ENCODE measurements at regions not wholly inside any gene's neighbourhood (a gene's known extent, or its start where the extent isn't known, plus 50 kb on each side); places are given as distances from the start of the nearest gene placed in this dataset.

GRCh38 chr7:25889765-25890164, 262.2 kb upstream of the NFE2L3 start:
- DNase-seq (ENCODE audit: low read depth), result no peak

- DNase-seq (ENCODE audit: low read depth), result no peak
These were observed 260.4 kb upstream of the NFE2L3 start for GRCh38 chr7:25891591-25891990.

- DNase-seq (ENCODE audit: low read depth), result no peak
These were observed 258.6 kb upstream of the NFE2L3 start for GRCh38 chr7:25893436-25893835.

- no peak for DNase-seq (ENCODE audit: low read depth)
These were observed 257.7 kb upstream of the NFE2L3 start for GRCh38 chr7:25894002-25894901.

- peak; percentile 26 for DNase-seq (ENCODE audit: low read depth)
These were observed 256.9 kb upstream of the NFE2L3 start for GRCh38 chr7:25894902-25895791.

- DNase-seq (ENCODE audit: low read depth), result no peak
These were observed 256.2 kb upstream of the NFE2L3 start for GRCh38 chr7:25895792-25896171.

- no peak for DNase-seq (ENCODE audit: low read depth)
These were observed 254.7 kb upstream of the NFE2L3 start for GRCh38 chr7:25897261-25897782.

DNA sequence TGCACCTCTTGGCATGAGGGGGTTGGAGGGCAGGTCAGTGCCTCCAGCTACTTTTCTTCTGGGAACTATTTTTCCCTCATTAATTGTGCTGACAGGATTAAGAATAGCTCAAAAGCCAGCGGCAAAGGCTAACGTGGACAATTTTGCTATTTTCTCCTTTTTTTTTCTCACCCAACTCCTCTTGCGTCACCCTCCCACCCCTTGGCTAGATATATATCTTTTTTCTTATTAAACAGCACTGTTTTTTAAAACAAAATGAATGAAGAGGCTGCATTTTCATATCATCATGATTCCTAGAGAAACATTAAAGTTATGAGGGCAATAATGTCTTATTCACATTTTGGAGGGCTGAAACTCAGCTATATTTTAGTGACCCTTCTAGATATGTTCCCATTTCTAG, 251.8 kb upstream of the NFE2L3 start:
- no peak for DNase-seq (ENCODE audit: low read depth)

DNA sequence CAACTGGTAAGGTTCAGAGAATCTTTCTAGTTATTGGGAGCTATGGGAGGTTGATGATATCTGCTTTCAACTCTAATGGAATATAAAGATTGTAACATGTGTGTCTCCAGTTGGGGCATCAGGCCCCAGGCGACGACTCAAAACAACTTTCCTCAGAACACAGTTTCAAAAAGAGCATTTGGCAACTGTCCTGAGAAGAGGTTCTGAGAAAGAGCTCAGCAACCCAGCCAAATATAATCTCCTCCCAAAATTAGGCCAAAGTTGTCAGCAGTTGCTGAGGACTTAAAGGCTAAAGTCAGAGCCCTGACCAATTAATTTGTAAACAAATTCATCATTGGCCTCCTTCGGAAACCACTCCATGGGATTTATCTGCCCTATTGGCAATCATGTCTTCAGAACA, 251.1 kb upstream of the NFE2L3 start:
- DNase-seq (ENCODE audit: low read depth), result no peak

DNA sequence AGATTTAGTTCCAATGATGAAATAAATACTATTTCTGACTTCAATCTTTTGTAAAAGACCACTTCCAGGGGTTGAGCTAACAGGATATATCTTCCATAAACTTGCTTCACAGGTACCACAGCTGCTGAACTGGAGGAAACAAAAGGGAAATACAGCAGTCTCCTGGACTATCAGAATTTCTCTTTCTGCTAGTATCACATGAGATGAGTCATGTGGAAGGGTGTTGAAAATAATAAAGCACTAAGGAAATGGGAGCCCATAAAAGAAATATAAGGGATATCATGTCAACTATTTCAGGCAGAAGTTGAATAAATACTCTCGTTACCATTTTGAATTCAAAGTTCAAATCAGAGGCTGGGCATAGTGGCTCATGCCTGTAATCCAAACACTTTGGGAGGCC, 250.3 kb upstream of the NFE2L3 start:
- DNase-seq (ENCODE audit: low read depth), result no peak

DNA sequence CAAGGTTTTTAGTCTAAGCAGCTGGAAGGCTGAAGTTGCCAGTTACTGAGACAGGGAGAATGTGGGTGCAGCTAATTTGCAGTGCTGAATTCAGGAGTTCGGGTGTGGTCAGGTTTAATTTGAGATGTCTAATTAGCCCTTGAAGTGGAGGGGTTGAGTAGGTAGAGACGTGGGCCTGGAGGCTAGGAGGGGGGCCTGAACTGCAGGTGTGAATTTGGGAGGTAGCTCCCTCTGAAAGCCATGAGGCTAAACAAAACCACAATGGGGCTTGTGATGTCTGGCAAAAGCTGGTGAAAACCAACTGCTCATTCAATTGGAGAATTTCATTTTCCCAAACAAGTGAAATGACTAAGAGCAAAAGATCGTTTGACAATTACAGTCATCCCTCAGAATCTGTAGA, 246.0 kb upstream of the NFE2L3 start:
- DNase-seq (ENCODE audit: low read depth), result no peak

GRCh38 chr7:25906760-25907159, 245.2 kb upstream of the NFE2L3 start:
- DNase-seq (ENCODE audit: low read depth), result no peak

GRCh38 chr7:25907214-25907613, 244.8 kb upstream of the NFE2L3 start:
- DNase-seq (ENCODE audit: low read depth), result no peak

- DNase-seq (ENCODE audit: low read depth), result no peak
These were observed 244.3 kb upstream of the NFE2L3 start for GRCh38 chr7:25907731-25908130.

- no peak for DNase-seq (ENCODE audit: low read depth)
These were observed 243.6 kb upstream of the NFE2L3 start for GRCh38 chr7:25908154-25908949.

DNA sequence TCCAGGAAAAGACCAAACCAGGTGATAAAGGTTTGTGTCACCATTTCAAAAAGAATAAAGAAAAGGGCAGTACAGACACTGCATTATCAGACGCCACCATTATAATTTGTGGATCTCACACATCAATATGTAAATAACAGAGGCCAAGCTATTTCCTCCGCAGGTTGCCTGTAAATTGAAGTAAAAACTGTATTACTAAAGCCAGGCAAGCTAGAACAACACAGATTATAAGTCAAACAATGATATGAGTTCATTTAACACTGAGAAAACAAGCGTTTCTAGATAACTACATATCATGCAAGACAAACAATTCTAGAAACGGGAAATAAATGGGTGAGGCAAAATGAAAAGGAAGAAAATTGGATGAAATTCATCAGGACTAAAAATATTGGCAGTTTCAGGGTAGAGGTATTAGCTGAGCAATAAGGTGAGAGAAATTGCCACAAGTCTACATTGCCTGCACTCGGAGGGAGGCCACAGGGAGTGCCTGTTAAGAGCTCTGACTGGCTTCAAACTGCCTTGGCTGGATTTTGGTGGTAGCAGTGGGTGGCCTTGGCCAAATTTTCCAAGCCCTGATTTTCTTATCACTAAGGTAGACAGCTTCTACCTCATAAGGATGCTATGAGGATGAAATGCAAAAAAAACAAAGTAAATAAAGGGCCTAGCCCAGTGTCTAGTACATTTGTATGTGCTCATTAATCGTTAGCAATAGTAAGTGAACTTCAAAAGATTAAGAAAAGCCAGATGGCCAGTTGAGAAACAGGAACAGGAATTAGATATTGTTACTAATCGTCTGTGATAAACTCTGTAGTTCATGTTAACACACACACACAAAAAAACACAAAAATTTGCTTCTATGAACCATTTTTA, 240.0 kb upstream of the NFE2L3 start:
- no peak for DNase-seq (ENCODE audit: low read depth)

GRCh38 chr7:25913598-25914224, 238.3 kb upstream of the NFE2L3 start:
- DNase-seq (ENCODE audit: low read depth), result no peak

GRCh38 chr7:25918731-25919130, 233.3 kb upstream of the NFE2L3 start:
- no peak for DNase-seq (ENCODE audit: low read depth)

- no peak for DNase-seq (ENCODE audit: low read depth)
These were observed 229.7 kb upstream of the NFE2L3 start for GRCh38 chr7:25922296-25922695.

GRCh38 chr7:25923741-25924460, 228.1 kb upstream of the NFE2L3 start:
- no peak for DNase-seq (ENCODE audit: low read depth)

All from stimulated activated CD8-positive, alpha-beta memory T cell treated with anti-CD3 and anti-CD28 coated beads, Interleukin-7, amount 100 ng/mL, for 24 hours (primary cell).